ENCODE measurements at regions not wholly inside any gene's neighbourhood (a gene's known extent, or its start where the extent isn't known, plus 50 kb on each side); places are given as distances from the start of the nearest gene placed in this dataset.

DNA sequence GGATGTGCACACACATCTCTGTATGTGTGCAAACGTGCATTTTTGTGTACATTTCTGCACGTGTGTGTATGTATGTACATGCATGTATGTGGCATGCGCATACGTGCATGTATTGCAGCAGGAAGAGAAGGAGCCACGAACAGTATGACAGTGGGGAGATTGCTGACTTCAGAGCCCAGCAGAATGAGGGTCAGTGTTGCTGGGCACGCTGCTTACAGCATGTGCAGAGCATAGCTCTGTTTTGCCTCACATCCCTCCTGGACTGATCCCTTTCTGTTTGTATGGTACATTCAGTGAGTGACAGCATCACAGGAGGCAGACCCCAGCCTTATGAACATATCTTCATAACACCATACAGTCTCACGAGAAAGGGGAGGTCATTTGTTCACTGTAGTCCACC is 934.0 kb upstream of the EEF2KMT start:
- DNase-seq (no peak), ATAC-seq (ENCODE audit: low FRiP score in 2 of 2) (no peak)
- Histone ChIP-seq H3K4me1 (no peaks in the 10 kb centered on the region), H3K36me3 (no peaks in the 10 kb centered on the region), H3K27me3 (no peaks in the 10 kb centered on the region), H3K9me3 (no peaks in the 10 kb centered on the region), H3K4me3 (no peak overlapping the region), H3K27ac (no peak overlapping the region)
- TF ChIP-seq, protein P1, sequence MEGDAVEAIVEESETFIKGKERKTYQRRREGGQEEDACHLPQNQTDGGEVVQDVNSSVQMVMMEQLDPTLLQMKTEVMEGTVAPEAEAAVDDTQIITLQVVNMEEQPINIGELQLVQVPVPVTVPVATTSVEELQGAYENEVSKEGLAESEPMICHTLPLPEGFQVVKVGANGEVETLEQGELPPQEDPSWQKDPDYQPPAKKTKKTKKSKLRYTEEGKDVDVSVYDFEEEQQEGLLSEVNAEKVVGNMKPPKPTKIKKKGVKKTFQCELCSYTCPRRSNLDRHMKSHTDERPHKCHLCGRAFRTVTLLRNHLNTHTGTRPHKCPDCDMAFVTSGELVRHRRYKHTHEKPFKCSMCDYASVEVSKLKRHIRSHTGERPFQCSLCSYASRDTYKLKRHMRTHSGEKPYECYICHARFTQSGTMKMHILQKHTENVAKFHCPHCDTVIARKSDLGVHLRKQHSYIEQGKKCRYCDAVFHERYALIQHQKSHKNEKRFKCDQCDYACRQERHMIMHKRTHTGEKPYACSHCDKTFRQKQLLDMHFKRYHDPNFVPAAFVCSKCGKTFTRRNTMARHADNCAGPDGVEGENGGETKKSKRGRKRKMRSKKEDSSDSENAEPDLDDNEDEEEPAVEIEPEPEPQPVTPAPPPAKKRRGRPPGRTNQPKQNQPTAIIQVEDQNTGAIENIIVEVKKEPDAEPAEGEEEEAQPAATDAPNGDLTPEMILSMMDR (IDR thresholded peaks at IDR 0.05), result no peak
- TF ChIP-seq POLR2AphosphoS5 (IDR thresholded peaks at IDR 0.05) (no peak), POLR2A (IDR thresholded peaks at IDR 0.05) (no peak)
- WGBS, 2 donors, result 37 to 43% methylated on average over 7 of the region's 7 CpGs

DNA sequence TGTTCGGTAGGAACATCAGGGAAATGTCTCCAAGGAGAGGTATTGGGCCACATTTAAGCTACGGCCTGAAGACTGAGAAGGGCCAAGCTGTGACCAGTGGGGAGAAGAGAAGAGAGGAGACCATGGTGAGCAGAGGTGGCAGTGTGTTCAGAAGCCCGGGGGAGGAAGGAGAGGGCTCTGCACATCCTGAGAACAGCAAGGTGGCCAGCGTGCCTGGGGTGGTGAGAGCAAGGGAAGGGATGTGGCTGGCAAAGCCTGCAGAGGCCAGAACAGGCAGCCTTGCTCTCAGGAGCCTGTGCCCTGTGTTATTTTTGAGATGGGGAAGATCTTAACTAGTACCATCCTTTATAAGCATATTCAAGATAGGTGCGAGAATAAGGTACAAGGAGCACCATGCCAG is 933.5 kb upstream of the EEF2KMT start:
- Histone ChIP-seq H3K4me1 (no peaks in the 10 kb centered on the region), H3K36me3 (no peaks in the 10 kb centered on the region), H3K27me3 (no peaks in the 10 kb centered on the region), H3K4me3 (no peak overlapping the region), H3K27ac (no peak overlapping the region), H3K9me3 (no peaks in the 10 kb centered on the region)
- 71 to 79% methylated on average over 5 of the region's 5 CpGs for WGBS, 2 donors
- no peak for TF ChIP-seq POLR2A (IDR thresholded peaks at IDR 0.05)
- TF ChIP-seq EP300 (IDR thresholded peaks at IDR 0.05), result no peak
- DNase-seq (no peak), ATAC-seq (ENCODE audit: low FRiP score in 2 of 2) (no peak)

DNA sequence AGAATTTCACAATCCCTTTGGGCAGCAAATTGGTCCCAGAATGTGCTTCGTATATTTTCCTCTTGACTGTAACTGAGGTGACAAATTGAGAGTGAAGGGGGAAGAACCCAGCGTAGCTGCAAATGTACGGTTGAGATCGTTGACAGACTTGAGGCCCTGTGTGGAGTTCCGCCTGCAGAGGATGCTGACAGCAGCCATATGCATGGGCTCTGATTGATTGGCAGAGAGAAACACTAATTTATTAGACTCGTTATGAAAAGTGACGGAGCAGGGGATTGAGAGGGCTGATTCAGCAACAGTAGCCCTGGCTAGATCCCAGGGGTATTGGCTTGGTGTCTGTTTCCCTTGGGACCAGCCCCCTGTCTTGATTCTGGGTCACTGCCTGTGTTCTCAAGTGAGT is 930.1 kb upstream of the EEF2KMT start:
- 62 to 78% methylated on average over 7 of the region's 7 CpGs for WGBS, 2 donors
- DNase-seq (no peak), ATAC-seq (ENCODE audit: low FRiP score in 2 of 2) (no peak)
- TF ChIP-seq POLR2A (IDR thresholded peaks at IDR 0.05), result no peak
- no peaks in the 10 kb centered on the region for H3K36me3 ChIP-seq
- H3K27me3 ChIP-seq, result no peaks in the 10 kb centered on the region
- H3K4me1 ChIP-seq, result no peaks in the 10 kb centered on the region
- H3K27ac ChIP-seq, result no peak overlapping the region
- H3K9me3 ChIP-seq, result no peaks in the 10 kb centered on the region
- no peak overlapping the region for H3K4me3 ChIP-seq

DNA sequence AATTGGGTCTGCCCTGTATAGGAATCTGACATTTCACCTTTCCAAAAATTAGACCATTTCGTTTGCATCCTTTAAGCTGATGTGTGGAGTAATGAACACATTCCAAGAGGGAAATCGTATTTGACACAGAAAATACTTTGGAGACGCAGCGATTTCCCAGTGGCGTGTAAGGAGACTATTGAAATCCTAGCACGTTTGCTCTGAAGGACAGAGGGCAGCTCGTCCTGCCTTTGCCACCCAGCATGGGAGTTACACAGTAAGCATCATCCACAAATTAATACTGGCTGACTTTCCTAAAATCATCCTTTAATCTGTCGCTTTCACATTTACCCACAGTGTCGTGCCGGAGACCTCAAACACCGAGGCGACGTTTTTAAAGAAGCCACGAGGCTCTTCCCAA is 925.9 kb upstream of the EEF2KMT start:
- H3K9me3 ChIP-seq, result no peaks in the 10 kb centered on the region
- no peak for DNase-seq
- H3K4me3 ChIP-seq, result no peak overlapping the region
- H3K27ac ChIP-seq, result no peak overlapping the region
- no peak for TF ChIP-seq POLR2A (IDR thresholded peaks at IDR 0.05)
- peaks cover 0 to 10% (median 0%) of the 10 kb centered on the region in 4 donors for H3K4me1 ChIP-seq
- no peaks in the 10 kb centered on the region for H3K36me3 ChIP-seq
- 81 to 83% methylated on average over 14 of the region's 14 CpGs for WGBS, 2 donors
- H3K27me3 ChIP-seq, result peaks cover 0 to 4% (median 2%) of the 10 kb centered on the region in 4 donors
- ATAC-seq (ENCODE audit: low FRiP score in 2 of 2), result no peak

DNA sequence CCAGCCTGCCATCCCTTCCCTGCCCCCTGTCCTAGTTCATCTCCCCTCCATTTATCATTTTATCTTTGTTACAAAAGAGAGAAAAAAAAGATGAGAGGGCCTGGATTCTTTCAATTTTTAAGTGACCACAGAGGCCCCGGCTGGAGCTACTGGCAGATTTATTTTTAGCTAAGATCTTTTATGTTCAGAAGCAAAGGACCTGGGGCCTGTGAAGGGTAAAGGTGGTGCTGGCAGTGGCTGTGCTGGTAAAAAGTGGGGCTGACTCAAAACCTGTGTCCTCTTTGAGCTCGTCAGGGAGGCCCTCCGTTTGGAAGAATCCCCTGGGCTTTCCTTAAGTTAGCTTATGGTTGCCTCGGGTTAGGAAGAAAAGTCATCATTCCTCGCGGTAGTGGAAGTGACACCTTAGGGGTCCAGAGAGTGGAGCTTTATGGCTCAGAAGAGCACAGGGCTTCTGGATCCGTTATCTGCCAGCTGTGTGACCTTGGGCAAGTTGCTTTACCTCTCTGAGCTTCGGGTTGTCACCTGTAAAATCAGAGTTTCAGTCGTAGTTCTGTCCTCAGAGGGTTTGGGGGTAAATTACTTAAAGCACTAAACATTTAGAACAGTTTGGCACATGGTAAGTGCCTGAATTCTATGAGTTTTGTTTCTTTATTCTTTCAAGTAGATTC is 923.8 kb upstream of the EEF2KMT start:
- Histone ChIP-seq H3K27me3 (peaks cover 0 to 4% (median 2%) of the 10 kb centered on the region in 4 donors), H3K4me3 (no peak overlapping the region), H3K36me3 (no peaks in the 10 kb centered on the region), H3K27ac (no peak overlapping the region), H3K4me1 (peaks cover 0 to 10% (median 0%) of the 10 kb centered on the region in 4 donors), H3K9me3 (no peaks in the 10 kb centered on the region)
- TF ChIP-seq POLR2AphosphoS5 (IDR thresholded peaks at IDR 0.05) (no peak), POLR2A (IDR thresholded peaks at IDR 0.05) (no peak), EP300 (IDR thresholded peaks at IDR 0.05) (no peak)
- TF ChIP-seq, protein P1 (IDR thresholded peaks at IDR 0.05), result no peak
- ATAC-seq (ENCODE audit: low FRiP score in 2 of 2), result no peak
- 59 to 70% methylated on average over 9 of the region's 9 CpGs for WGBS, 2 donors
- no peak for DNase-seq

DNA sequence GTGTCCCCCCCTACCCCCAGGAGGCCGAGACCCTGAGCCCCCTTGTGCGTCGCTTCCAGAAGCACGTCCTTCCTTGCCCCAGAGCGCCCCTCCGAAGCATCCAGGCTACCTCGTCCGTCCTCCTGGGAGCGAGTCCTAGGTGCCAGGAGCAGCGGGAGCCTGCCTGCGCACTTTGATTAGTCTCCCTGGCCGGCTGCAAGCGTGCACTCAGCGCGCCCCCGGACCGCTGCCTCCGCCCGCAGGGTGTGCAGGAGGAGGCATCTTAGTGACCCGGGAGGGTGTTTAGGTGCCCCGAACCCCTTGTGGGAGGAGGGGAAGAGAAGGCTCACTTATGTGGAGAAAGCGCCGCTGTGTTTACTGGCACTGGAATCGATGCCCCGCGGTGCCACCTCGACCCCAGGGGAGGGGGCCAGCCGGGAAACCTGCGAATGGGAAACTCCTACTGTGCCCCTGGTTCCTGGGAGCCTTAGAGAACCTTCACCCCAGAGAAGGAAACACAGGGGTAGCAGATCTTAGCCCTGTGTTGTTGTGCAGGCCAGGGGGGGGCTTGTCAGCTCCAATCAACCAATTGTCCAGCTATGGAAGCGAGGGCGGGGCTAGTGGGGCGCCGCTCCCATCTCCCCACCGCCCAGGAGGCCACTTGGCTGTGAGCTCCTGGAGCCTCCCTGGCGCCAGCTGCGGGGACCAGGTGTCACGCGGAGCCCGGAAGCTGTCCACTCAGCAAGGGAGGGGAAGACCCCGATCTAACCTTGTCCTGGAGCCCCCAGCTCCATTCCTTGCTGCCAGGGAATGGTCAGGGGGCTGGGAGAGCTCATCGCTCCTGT is 922.8 kb upstream of the EEF2KMT start:
- H3K9me3 ChIP-seq, result no peaks in the 10 kb centered on the region
- no peak overlapping the region for H3K4me3 ChIP-seq
- no peaks in the 10 kb centered on the region for H3K36me3 ChIP-seq
- TF ChIP-seq, protein P1 (IDR thresholded peaks at IDR 0.05), result no peak
- TF ChIP-seq POLR2AphosphoS5 (IDR thresholded peaks at IDR 0.05) (no peak), EP300 (IDR thresholded peaks at IDR 0.05) (no peak), POLR2A (IDR thresholded peaks at IDR 0.05) (no peak)
- ATAC-seq (ENCODE audit: low FRiP score in 2 of 2) (no peak), DNase-seq (peak in 1 of 2 donors; percentile 69)
- no peak overlapping the region for H3K27ac ChIP-seq
- H3K4me1 ChIP-seq, result peaks cover 0 to 10% (median 0%) of the 10 kb centered on the region in 4 donors
- WGBS, 2 donors, result 14 to 70% methylated on average over 1 to 35 of the region's 41 CpGs
- H3K27me3 ChIP-seq, result peaks cover 0 to 4% (median 2%) of the 10 kb centered on the region in 4 donors
